GM21515 (cell line): ENCODE measurements at regions not wholly inside any gene's neighbourhood (a gene's known extent, or its start where the extent isn't known, plus 50 kb on each side); places are given as distances from the start of the nearest gene placed in this dataset.
"Not testable (repeated sequence)": the region's sequence is repeated elsewhere in the genome, so short reads cannot be mapped to it uniquely, and the experiment has no call there.

ENCODE experiments used
- ATAC-seq: cut with Tn5 transposase; IDR thresholded peaks from one replicate; pipeline ENCODE4 v1.9.1; 2021; ENCODE audit not compliant: unreplicated experiment

- no peak for ATAC-seq
These were observed 1007.6 kb downstream of the ANKRD7 start for GRCh38 chr7:119232091-119232490.

GRCh38 chr7:119233015-119233414 lies 1008.5 kb downstream of the ANKRD7 start:
- ATAC-seq = no peak

DNA sequence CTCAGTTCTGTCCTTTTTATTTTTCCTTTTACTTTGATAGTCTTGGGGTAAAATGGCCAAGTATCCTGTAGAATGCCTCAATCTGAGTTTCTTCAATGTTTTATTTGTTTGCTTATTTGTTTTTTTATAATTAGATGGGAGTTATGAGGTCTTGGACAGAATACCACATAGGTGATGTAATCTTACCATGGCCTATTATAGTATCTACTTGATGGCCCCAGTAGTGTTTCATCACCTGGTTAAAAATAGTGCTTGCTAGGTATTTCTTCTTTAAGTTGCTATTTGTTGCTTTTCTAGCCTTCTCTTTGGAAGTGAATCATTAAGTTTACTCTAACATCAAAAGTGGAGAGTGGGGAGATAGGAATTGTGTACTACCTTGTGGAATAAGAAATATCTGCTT lies 1020.0 kb upstream of the KCND2 start:
- ATAC-seq = no peak

- no peak for ATAC-seq
These were observed 1018.2 kb upstream of the KCND2 start for GRCh38 chr7:119254742-119255141.

- no peak for ATAC-seq
These were observed 1017.0 kb upstream of the KCND2 start for GRCh38 chr7:119256001-119256400.

- no peak for ATAC-seq
These were observed 1016.4 kb upstream of the KCND2 start for GRCh38 chr7:119256446-119257131.

GRCh38 chr7:119266790-119267189 lies 1006.2 kb upstream of the KCND2 start:
- not testable (repeated sequence) for ATAC-seq

DNA sequence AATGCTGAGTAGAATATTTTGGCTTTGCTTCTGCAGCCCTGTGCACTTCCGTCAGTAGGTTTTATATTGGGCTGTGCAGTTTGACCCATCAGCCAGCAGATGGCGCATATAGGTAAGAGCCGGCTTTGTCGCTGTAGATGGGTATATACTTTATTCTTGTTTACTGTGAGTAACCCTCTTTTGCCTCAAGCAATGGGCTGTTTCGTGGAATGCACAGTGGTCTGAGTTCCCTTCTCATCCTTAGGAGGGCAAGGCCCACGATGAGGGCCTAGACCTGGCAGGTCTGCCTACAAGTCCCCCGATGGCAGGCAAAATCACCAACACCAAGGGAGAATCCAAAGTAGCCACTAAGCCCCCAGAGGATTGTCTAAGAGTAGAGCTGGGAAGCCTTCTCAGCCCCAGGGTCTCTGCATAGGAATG lies 1002.9 kb upstream of the KCND2 start:
- peak; percentile 96 for ATAC-seq

- no peak for ATAC-seq
These were observed 1002.3 kb upstream of the KCND2 start for GRCh38 chr7:119270644-119271043.

- no peak for ATAC-seq
These were observed 1001.7 kb upstream of the KCND2 start for GRCh38 chr7:119271147-119271779.

GRCh38 chr7:119281181-119281846 lies 991.7 kb upstream of the KCND2 start:
- no peak for ATAC-seq

DNA sequence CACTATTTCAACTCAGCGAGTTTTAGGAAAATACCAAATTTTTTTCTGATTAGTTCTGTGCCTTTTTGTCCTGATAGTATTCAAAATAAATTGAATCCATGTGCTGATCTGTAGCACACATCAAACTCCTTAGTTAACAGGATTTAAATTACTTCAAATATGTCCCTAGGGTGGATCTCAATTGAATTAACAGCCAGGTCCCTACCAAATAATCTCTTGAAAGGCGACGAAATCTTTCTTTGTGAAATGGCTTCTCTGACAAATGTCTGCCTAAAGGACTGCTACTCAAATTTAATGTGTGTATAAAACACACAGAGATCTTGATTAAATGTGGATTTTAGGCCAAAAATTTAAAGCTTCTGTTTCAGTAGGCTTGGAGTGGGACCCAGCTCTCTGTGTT lies 989.6 kb upstream of the KCND2 start:
- ATAC-seq = no peak

GRCh38 chr7:119288416-119288815 lies 984.6 kb upstream of the KCND2 start:
- no peak for ATAC-seq

DNA sequence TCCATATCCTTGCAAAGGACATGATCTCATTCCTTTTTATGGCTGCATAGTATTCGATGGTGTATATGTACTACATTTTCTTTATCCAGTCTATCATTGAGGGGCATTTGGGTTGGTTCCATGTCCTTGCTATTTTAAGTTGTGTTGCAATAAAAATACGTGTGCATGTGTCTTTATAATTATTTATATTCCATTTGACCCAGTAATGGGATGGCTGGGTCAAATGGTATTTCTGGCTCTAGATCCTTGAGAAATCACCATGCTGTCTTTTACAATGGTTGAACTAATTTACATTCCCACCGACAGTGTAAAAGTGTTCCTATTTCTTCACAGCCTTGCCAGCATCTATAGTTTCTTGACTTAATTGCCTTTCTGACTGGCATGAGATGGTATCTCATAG lies 972.6 kb upstream of the KCND2 start:
- not testable (repeated sequence) for ATAC-seq

DNA sequence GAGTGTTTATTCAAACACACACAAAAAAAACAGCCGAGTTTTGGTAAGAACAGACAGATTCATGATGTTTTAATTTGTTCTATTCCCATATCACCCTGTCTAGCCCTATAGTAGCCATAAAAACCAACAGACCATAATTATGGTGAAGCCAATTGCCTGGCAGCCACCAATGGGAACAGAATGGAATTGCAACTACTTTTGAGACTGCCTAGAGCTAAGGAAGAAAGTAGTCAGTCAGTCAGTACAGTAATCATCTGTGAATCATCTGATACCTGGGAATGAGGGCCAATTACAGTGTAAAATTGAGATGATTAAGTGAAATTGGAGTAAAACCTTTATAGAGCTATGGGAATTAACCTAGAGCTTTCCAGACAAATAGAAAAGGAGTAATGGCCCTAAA lies 952.7 kb upstream of the KCND2 start:
- ATAC-seq = no peak

GRCh38 chr7:119329715-119330114 lies 943.3 kb upstream of the KCND2 start:
- ATAC-seq = no peak

- ATAC-seq = no peak
These were observed 937.6 kb upstream of the KCND2 start for GRCh38 chr7:119335405-119335804.

DNA sequence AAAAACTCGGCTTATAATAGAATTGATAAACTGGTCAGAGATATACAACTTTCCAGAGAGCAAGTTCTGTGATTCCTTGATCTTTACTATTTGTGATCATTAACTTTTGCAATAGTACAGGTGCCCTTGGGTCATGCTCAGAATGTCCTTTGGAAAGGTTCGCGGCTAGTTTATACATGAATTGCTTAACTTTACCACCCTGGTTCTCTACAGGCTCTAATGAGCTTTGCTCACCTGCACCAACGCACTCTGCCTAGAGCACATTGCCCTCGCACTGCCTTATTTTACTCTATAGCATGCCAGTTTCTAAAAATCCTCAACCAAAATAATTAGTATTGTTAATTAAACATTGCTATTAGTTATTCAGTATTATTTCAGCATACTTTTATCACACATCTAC lies 931.2 kb upstream of the KCND2 start:
- ATAC-seq = no peak

GRCh38 chr7:119343289-119343688 lies 929.7 kb upstream of the KCND2 start:
- no peak for ATAC-seq

- ATAC-seq = no peak
These were observed 928.5 kb upstream of the KCND2 start for GRCh38 chr7:119344466-119344865.

- no peak for ATAC-seq
These were observed 924.5 kb upstream of the KCND2 start for GRCh38 chr7:119348491-119348890.

GRCh38 chr7:119350334-119350733 lies 922.6 kb upstream of the KCND2 start:
- ATAC-seq = no peak
